Activated T-helper 2 cell treated with anti-CD3 and anti-CD28 coated beads, Interferon-gamma antibody, Interleukin-2, Interleukin-4, amounts not matched to agents 10 μg/mL and 5 μg/mL and 100 μg/mL, durations not matched to agents 14 hours and 24 hours and 36 hours (primary cell): ENCODE measurements at regions not wholly inside any gene's neighbourhood (a gene's known extent, or its start where the extent isn't known, plus 50 kb on each side); places are given as distances from the start of the nearest gene placed in this dataset.
"Not testable (repeated sequence)": the region's sequence is repeated elsewhere in the genome, so short reads cannot be mapped to it uniquely, and the experiment has no call there.

Experiments used
- DNase-seq: peaks from one replicate; pipeline ENCODE4 v3.0.0; 2021; ENCODE audit warnings: low spot score
- H3K27ac Mint-ChIP-seq: one replicate; pipeline ENCODE4 v1.8.0; 2021; ENCODE audit warnings: mixed read lengths
- H3K27me3 Mint-ChIP-seq: one replicate; pipeline ENCODE4 v1.8.0; 2021; ENCODE audit warnings: low read depth, mixed read lengths
- H3K36me3 Mint-ChIP-seq: one replicate; pipeline ENCODE4 v1.8.0; 2021; ENCODE audit warnings: low read depth, mixed read lengths
- H3K4me1 Mint-ChIP-seq: one replicate; pipeline ENCODE4 v1.8.0; 2021; ENCODE audit warnings: low read depth, mixed read lengths
- H3K4me3 Mint-ChIP-seq: one replicate; pipeline ENCODE4 v1.8.0; 2021; ENCODE audit warnings: low read depth, mild to moderate bottlenecking, moderate library complexity, mixed read lengths
- H3K9me3 Mint-ChIP-seq: one replicate; pipeline ENCODE4 v1.8.0; 2021; ENCODE audit warnings: mixed read lengths
- intact Hi-C: fragments of 100-400 bp; cut with micrococcal nuclease; formaldehyde crosslinking; loops from one replicate; pipeline ENCODE4 v1.15.1; 2023

DNA sequence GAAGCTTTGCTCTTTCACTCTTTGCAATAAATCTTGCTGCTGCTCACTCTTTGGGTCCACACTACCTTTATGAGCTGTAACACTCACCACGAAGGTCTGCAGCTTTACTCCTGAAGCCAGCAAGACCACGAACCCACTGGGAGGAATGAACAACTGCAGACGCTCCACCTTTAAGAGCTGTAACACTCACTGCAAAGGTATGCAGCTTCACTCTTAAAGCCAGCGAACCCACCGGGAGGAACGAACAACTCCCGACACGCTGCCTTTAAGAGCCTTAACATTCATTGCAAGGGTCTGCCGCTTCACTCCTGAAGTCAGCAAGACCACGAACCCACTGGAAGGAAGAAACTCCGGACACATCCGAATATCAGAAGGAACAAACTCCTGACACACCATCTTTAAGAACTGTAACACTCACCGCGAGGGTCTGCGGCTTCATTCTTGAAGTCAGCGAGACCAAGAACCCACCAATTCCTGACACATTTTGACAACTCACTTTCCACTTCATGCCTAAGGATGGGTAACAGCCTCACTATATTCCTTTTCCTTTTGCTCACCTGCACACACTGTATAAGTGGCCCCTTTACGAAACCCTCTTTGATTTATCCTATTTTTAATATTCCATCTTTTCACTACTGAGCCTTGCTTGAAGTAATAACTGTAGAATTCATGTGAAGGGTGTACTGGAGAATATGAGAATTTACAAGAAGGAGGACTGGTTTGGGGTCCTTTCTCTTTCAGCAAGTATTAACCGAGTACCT is 103.2 kb downstream of the RGS2 start:
- not testable (repeated sequence) for H3K27ac Mint-ChIP-seq, H3K4me3 Mint-ChIP-seq, H3K4me1 Mint-ChIP-seq, H3K27me3 Mint-ChIP-seq, DNase-seq, H3K36me3 Mint-ChIP-seq, H3K9me3 Mint-ChIP-seq
- intact Hi-C loops = loop anchor here (2.0 kb wide), 1 partner anchor 15 kb away; no protein-coding TSS in a partner anchor

DNA sequence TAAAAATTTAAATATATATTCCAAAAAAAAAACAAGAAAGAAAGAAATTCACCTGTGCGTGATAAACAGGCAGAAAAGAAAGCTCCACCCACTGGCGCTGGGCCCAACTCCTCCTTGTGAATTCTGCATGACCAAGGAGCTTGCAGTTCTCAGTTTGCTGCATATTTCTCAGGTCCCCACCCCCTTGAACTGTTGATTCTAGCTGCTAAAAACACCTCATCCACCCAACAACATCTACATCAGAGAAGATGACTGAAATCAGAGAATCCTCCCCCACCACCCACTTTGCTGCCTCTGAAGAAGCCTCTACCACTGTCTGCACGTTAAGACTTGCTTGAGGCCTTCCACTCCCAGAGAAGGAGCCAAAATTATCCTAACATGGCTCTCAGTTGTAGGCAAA is 104.8 kb downstream of the RGS2 start:
- no peak overlapping the region for H3K27ac Mint-ChIP-seq
- no peak for DNase-seq
- H3K4me1 Mint-ChIP-seq = no peaks in the 10 kb centered on the region
- intact Hi-C loops = loop anchor here (2.0 kb wide), 1 partner anchor 13 kb away; no protein-coding TSS in a partner anchor
- H3K4me3 Mint-ChIP-seq = no peak overlapping the region
- no peaks in the 10 kb centered on the region for H3K9me3 Mint-ChIP-seq
- H3K36me3 Mint-ChIP-seq = no peaks in the 10 kb centered on the region
- H3K27me3 Mint-ChIP-seq = no peaks in the 10 kb centered on the region

DNA sequence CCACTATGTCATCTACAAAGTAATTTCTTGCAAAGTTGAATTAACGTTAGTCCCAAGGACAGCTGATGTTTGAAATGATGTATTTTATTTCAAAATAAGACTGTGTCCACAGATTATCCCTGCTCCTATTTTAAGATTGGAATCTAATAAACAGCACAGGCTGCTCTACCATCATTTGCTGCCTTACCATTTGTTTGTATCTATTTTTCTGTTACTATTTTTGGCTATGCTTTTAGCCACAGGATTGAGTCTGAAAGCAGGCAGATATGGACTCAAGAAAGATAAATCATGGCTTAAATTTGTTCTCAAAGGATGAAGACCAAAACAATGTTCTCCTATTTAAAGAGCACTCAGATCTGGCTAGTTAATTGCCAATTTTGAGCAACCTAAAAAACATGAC is 105.3 kb downstream of the RGS2 start:
- H3K9me3 Mint-ChIP-seq = no peaks in the 10 kb centered on the region
- no peak overlapping the region for H3K4me3 Mint-ChIP-seq
- no peak overlapping the region for H3K27ac Mint-ChIP-seq
- H3K36me3 Mint-ChIP-seq = no peaks in the 10 kb centered on the region
- no peaks in the 10 kb centered on the region for H3K4me1 Mint-ChIP-seq
- H3K27me3 Mint-ChIP-seq = no peaks in the 10 kb centered on the region
- DNase-seq = no peak
- intact Hi-C loops = no loop called here

- no peaks in the 10 kb centered on the region for H3K27me3 Mint-ChIP-seq
- intact Hi-C loops = no loop called here
- no peak overlapping the region for H3K27ac Mint-ChIP-seq
- DNase-seq = no peak
- H3K4me1 Mint-ChIP-seq = no peaks in the 10 kb centered on the region
- H3K36me3 Mint-ChIP-seq = no peaks in the 10 kb centered on the region
- no peaks in the 10 kb centered on the region for H3K9me3 Mint-ChIP-seq
- H3K4me3 Mint-ChIP-seq = no peak overlapping the region
These were observed 105.9 kb downstream of the RGS2 start for GRCh38 chr1:192914696-192915095.

DNA sequence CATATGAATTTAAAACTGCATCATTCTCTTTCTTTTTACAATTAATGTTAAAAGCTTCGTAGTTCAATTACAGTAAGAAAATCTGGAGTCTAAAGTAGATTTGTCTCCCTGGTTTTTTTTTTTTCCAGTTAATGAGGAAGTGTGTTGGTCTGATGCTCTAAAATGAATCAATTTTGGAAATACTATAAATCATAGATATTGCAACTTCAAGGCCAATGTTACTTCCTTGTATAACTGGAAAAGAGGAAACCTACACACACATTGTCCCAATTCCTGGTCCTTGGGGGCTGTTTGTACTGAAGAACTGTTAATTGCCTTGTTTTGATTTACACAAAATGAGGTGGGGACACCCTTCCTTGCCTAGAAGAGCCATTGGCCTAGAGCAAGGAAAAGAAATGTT is 107.2 kb downstream of the RGS2 start:
- DNase-seq = no peak
- no peak overlapping the region for H3K27ac Mint-ChIP-seq
- no peaks in the 10 kb centered on the region for H3K4me1 Mint-ChIP-seq
- H3K9me3 Mint-ChIP-seq = no peaks in the 10 kb centered on the region
- H3K4me3 Mint-ChIP-seq = no peak overlapping the region
- no peaks in the 10 kb centered on the region for H3K27me3 Mint-ChIP-seq
- no peaks in the 10 kb centered on the region for H3K36me3 Mint-ChIP-seq
- intact Hi-C loops = no loop called here

DNA sequence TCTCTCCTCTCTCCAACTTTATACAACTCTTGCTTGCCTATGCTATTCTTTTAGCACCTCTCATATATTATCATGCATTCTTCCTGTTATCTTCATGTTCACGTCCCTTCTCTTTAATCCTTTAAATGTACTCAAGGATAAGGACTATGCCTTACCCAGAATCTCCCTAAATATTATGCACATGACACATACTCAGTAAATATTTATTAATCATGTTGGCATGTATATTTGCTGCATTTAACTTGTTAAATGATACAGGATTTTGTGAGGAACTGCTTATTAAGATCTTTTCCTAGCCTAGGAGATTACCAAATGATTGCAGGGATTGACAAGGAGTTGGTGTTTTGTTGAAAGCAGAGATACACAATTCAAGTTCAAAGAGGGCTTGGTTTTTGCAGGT is 109.4 kb downstream of the RGS2 start:
- H3K4me3 Mint-ChIP-seq = no peak overlapping the region
- no peaks in the 10 kb centered on the region for H3K9me3 Mint-ChIP-seq
- no peaks in the 10 kb centered on the region for H3K27me3 Mint-ChIP-seq
- H3K4me1 Mint-ChIP-seq = no peaks in the 10 kb centered on the region
- H3K36me3 Mint-ChIP-seq = no peaks in the 10 kb centered on the region
- no peak overlapping the region for H3K27ac Mint-ChIP-seq
- intact Hi-C loops = no loop called here
- DNase-seq = no peak

- Mint-ChIP-seq H3K4me3 (no peak overlapping the region), H3K4me1 (no peaks in the 10 kb centered on the region), H3K36me3 (no peaks in the 10 kb centered on the region), H3K9me3 (no peaks in the 10 kb centered on the region), H3K27ac (no peak overlapping the region), H3K27me3 (no peaks in the 10 kb centered on the region)
- intact Hi-C loops = no loop called here
- DNase-seq = no peak
These were observed 111.6 kb downstream of the RGS2 start for GRCh38 chr1:192920412-192920811.

DNA sequence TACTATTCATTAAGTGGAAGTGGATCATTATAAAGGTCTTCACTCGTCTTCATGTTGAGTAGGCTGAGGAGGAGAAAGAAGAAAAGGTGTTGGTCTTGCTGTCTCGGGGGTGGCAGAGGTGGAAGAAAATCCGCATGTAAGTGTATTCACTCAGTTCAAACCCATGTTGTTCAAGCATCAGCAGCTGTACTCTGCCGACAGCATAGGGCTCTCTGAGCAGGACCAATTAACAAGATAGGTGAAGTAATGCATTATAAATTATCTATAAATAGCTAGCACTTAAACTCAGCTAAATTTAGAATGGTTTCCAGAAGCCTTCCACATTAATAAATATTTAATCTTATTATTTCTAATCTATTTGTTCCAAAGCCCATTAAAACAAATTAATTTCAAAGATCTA is 116.8 kb downstream of the RGS2 start:
- H3K27ac Mint-ChIP-seq = no peak overlapping the region
- no peak overlapping the region for H3K4me3 Mint-ChIP-seq
- intact Hi-C loops = loop anchor here (2.0 kb wide), 1 partner anchor 13 kb away; no protein-coding TSS in a partner anchor
- DNase-seq = no peak
- no peaks in the 10 kb centered on the region for H3K36me3 Mint-ChIP-seq
- H3K27me3 Mint-ChIP-seq = peaks cover 13% of the 10 kb centered on the region
- H3K9me3 Mint-ChIP-seq = no peaks in the 10 kb centered on the region
- no peaks in the 10 kb centered on the region for H3K4me1 Mint-ChIP-seq

DNA sequence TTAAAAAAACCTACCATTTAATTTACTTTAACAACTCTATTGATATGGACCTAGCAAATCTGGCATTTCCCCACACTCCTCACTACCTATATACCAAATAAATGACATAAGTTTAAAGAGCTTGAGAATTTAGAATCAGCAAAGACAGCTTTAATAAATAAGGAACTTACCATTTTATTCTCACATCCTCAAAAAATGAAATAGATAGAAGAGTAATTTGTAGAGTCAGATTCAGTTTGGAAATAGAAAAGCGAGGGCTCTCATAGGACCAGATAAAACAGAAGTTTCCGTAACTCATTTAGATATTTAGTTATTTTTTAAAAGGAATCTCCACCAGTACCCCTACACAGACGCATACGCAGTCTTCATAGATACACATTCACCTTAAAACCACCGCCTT is 117.9 kb downstream of the RGS2 start:
- Mint-ChIP-seq H3K27ac (no peak overlapping the region), H3K36me3 (no peaks in the 10 kb centered on the region), H3K27me3 (peaks cover 13% of the 10 kb centered on the region), H3K9me3 (no peaks in the 10 kb centered on the region), H3K4me1 (no peaks in the 10 kb centered on the region), H3K4me3 (no peak overlapping the region)
- intact Hi-C loops = loop anchor here (2.0 kb wide), 1 partner anchor 14 kb away; no protein-coding TSS in a partner anchor
- DNase-seq = no peak

GRCh38 chr1:192927496-192927895 is 118.7 kb downstream of the RGS2 start:
- no peaks in the 10 kb centered on the region for H3K4me1 Mint-ChIP-seq
- H3K4me3 Mint-ChIP-seq = no peak overlapping the region
- H3K9me3 Mint-ChIP-seq = no peaks in the 10 kb centered on the region
- no peak overlapping the region for H3K27ac Mint-ChIP-seq
- intact Hi-C loops = loop anchor here (2.0 kb wide), 1 partner anchor 15 kb away; no protein-coding TSS in a partner anchor
- no peaks in the 10 kb centered on the region for H3K36me3 Mint-ChIP-seq
- H3K27me3 Mint-ChIP-seq = peaks cover 13% of the 10 kb centered on the region
- no peak for DNase-seq

DNA sequence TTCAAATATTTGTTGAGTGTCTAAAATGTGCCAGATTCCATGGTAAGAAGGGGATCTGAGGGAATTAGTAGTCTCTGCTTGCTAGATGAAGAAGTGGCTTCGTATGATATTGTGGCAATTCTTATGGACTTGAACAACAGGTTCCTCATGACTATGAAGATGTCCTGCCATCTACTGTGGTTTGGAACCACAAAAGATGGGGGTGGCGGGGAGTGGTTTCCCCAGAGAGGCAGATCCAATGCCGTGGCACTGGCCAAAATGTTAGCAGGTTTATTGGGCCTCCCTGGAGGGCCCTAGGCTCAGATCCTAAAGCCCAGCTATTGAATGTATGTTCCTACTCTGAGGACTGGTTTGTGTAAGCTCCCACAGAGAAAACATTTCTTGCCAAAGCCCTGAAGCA is 120.8 kb downstream of the RGS2 start:
- Mint-ChIP-seq H3K4me3 (no peak overlapping the region), H3K27ac (no peak overlapping the region), H3K9me3 (no peaks in the 10 kb centered on the region), H3K4me1 (peaks cover 6% of the 10 kb centered on the region), H3K36me3 (no peaks in the 10 kb centered on the region), H3K27me3 (peaks cover 13% of the 10 kb centered on the region)
- intact Hi-C loops = no loop called here
- DNase-seq = no peak

GRCh38 chr1:192933744-192934143 is 124.9 kb downstream of the RGS2 start:
- Mint-ChIP-seq H3K4me3 (no peak overlapping the region), H3K9me3 (no peaks in the 10 kb centered on the region), H3K36me3 (no peaks in the 10 kb centered on the region), H3K4me1 (peaks cover 22% of the 10 kb centered on the region), H3K27me3 (peaks cover under 1% of the 10 kb centered on the region), H3K27ac (no peak overlapping the region)
- intact Hi-C loops = no loop called here
- DNase-seq = no peak

- intact Hi-C loops = loop anchor here (2.0 to 5.0 kb wide), 5 partner anchors 46 to 419 kb away; partner anchors contain the start of genes RO60 and UCHL5
- Mint-ChIP-seq H3K36me3 (no peaks in the 10 kb centered on the region), H3K4me3 (no peak overlapping the region), H3K27me3 (no peaks in the 10 kb centered on the region), H3K9me3 (no peaks in the 10 kb centered on the region), H3K27ac (peak overlapping the region; percentile 53), H3K4me1 (peaks cover 22% of the 10 kb centered on the region)
- no peak for DNase-seq
These were observed 122.7 kb downstream of the UCHL5 start for GRCh38 chr1:192936313-192937018.
